Activated CD8-positive, alpha-beta memory T cell treated with anti-CD3 and anti-CD28 coated beads, Interleukin-2, amount 50 U/mL, for 1 hour (primary cell): ENCODE measurements at regions not wholly inside any gene's neighbourhood (a gene's known extent, or its start where the extent isn't known, plus 50 kb on each side); places are given as distances from the start of the nearest gene placed in this dataset.

Experiments used
- DNase-seq: peaks from one replicate; pipeline ENCODE4 v3.0.0-alpha.2; 2020; ENCODE audit errors: extremely low read depth

GRCh38 chr9:88733651-88734421 lies 198.9 kb downstream of the NXNL2 start:
- DNase-seq: no peak

DNA sequence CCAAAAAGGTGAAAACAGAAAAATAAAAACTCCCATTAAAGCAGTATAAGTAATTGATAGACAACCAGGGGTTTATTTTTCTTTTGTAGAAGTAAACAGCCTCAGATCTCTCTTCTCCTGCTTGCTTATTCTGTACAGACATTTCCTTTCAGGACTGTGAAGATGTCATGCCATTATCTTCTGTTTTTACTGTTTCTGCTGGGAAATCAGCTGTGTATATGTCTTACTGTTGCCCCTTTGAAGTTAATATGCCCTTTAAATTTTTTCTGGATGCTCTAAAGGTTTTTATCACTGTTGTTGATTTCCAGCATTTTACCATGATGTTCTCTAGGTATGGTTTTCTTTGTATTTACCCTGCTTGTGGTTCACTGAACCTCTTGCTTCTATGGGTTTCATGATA lies 199.5 kb downstream of the NXNL2 start:
- DNase-seq: no peak

DNA sequence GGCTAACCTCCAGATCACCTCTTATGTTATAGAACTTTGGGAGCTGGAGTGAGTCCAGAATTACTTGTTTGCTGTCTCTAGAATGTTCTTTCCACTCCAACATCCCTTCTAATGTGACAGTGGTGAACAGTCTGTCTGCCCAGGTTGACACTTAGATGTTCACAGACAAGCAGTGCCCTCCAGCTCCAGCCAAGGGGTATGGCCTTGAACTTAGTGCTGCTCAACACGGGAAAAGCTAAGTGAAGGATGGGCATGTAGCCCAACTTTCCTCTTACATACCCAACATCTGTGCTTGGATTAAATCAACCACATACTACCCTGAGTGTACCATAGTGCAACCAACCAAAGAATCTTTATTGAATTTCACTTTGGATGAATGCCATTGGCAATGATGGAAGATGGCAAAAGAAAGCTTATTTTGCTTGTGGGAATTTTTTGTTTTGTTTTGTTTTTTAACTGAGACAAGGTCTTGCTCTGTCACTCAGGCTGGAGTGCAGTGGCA lies 201.2 kb downstream of the NXNL2 start:
- no peak for DNase-seq

- DNase-seq: no peak
These were observed 202.1 kb downstream of the NXNL2 start for GRCh38 chr9:88737031-88737430.

- no peak for DNase-seq
These were observed 202.9 kb downstream of the NXNL2 start for GRCh38 chr9:88737876-88738275.

DNA sequence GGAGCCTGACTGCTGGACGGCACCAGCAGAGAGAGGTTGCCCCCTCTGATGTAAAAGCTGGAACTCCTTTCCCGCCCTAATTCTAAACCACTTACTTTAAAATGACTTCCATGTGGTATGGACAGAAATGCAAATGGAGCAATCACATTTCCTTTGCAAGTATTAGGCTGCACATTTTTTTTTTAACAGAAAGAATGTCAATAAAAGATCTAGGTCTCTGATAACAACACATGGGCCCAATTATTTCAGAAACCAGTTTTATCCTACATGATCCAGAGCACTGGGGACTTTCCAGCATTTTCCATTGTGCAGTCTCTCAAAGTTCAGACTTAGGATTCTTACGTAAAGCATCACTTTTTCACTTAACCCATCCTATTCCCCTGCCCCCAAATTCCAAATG lies 203.7 kb downstream of the NXNL2 start:
- DNase-seq: no peak

- no peak for DNase-seq
These were observed 204.4 kb downstream of the NXNL2 start for GRCh38 chr9:88739373-88739772.

DNA sequence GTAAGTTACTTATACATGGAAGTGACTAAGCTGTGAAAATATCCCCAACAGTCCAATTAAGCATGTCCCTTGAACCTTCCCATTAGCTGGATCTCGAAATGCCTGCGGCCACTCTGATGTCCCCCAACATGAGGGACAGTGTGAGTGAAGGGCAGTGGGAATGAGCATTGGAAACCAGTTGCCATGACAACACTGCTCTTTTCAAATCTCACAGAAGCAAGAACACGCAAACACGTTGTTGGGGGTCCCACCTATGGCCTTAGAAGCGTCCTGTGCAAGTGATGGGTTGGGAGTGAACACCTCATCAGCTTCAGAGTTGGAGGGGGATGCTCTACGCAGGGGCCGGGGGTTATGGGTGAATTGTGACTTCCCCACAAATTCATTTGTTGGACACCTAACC lies 205.9 kb downstream of the NXNL2 start:
- no peak for DNase-seq

GRCh38 chr9:88741335-88741734 lies 206.4 kb downstream of the NXNL2 start:
- DNase-seq: no peak

- no peak for DNase-seq
These were observed 207.5 kb downstream of the NXNL2 start for GRCh38 chr9:88742483-88742882.

- DNase-seq: no peak
These were observed 207.9 kb downstream of the NXNL2 start for GRCh38 chr9:88742905-88743304.

DNA sequence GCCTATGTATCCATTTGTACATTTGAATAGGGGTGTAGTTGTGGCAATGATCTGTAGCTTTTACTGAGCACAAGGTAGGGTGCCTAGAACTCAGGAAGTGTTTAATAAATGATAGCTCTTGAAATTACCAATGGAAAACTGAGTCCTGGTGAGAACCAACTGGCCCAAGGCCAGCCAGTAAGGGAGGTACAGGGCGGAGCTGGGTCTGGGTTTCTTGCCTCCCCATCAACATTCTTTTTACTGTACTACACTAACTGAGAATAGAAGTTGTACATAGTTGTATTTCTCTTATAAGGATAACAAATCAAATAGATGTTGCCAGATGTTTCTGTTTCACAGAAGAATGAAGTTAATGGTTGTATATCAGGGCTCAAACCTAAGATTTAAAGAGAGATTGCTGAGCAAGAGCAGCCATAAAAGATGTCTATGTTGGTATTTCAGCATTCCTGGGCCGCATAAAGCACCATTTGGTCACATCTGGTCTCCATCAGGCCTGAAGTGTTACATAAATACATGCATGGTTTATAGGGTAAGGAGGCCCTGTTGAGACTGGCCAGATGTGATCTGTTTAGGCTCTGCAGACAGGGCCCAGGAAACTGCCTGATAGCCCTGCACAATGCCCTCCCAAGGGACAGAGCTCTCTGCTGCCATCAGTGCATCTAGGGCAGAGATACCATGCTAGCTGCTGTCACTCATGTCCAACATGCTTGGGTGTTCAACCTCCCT lies 210.5 kb downstream of the NXNL2 start:
- no peak for DNase-seq

DNA sequence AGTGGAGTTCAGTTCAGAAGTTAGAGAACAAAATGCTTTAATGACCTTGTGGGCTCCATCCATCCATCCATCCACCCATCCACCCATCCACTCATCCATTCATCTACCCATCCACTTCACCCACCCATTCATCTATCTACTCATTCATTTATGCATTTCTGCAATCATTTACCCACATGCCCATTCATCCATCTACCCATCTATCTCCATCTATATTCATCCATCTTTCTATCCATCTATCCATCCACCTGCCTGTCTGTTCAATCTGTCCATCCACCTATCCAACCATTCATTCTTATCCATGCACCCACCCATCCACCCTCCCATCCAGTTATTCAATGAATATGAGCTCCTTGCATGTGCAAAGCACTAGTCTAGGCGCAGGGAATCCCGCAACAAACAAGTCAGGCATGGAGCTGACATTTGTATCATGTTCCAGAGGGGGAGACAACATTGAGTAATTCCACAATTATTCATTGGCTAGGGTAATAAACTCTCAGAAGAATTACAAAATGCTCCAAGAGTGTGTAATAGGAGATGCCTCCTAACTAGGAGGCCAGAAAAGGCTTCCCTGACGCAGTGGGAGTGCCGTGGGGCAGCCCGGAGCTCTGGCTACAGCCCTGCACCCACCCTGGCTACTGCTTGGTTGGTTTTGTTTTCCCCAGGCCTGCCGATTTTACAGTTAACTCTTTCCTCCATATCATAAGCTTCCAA lies 211.2 kb downstream of the NXNL2 start:
- no peak for DNase-seq

DNA sequence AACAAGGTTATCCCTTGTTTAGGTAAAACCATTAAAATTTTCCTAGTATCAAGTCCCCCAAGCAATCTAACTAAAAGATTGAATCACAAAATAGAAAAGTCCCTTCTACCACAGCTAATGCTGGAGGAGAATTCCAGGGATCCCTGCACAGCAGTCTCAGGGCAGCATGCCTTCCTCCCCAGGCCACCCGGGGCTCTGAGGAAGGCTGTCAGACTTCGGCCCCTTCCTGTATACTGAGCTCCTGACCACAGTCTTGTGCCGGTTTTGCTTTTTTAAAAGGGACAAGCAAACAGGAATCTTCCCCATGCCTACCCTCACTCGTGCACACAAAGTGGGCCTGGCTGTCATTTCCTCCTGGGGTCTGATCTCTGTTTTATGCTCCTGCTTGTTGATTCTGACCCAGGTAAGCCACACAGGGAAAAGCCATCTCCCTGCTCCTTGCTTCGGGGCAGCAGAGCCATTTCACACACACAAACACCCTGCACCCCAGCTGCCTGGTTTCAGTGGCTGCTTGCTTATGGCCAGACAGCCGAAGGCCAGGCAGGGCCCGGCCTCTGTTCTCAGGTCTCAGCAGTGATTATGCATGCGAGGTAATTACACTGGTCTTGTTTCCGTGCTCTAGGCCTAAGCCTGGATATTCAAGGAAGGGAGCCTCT lies 211.9 kb downstream of the NXNL2 start:
- DNase-seq: no peak

GRCh38 chr9:88747768-88748167 lies 212.8 kb downstream of the NXNL2 start:
- DNase-seq: no peak

DNA sequence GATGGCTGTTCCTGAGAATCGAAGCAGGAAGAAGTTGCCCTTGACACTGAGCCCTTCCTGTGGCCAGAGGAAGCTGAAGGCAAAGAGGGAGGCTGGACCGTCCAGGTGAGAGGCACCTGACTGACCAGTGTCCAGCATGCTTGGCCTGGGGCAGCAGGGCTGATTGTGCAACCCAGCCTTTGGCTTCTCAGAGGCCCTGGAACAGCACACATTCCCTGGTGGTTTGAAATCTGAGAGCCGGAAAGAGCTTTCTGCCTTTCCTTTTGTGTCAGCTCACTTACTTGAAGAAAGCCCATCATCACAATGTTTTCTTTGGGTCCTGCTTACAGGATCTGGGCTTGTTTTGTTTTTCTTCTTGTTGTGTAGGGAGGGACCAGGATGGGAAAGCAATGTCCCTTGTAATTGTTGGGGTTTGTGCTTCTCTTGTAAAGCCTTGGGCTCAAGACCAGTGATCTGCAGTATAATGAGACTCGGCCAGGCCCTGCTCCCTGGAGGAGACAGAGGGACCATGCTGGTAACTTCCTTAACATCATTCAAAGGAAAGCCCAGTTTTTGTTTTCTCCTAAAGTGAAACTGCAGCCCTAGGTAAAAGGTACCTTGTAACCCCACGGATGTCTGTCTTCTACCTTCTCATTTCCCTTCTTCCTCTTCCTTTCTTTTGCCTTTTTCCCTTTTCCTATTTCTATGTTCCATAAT lies 213.7 kb downstream of the NXNL2 start:
- no peak for DNase-seq

GRCh38 chr9:88749420-88749819 lies 214.4 kb downstream of the NXNL2 start:
- DNase-seq: no peak

GRCh38 chr9:88750832-88751360 lies 215.9 kb downstream of the NXNL2 start:
- no peak for DNase-seq

DNA sequence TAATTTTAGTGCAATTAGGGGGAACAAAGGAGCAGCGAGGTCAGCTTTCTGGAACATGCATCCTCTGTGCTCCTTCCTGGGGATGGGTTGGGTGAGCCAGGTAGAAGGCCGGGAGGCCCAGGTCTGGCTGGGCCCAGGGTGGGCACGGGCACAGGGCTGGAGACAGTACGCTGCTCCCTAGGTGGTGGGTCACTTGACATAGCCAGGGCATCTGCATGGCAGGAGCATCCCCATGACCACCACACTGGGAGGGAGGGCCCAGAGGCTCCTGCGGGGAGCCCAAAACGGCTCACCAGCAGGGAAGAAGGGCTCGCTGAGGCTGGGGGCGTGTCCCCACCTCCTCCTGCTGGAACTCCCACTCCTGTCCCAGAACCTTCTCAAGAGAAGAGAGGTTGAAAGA lies 216.8 kb downstream of the NXNL2 start:
- DNase-seq: no peak

GRCh38 chr9:88753691-88754367 lies 218.9 kb downstream of the NXNL2 start:
- no peak for DNase-seq

GRCh38 chr9:88754452-88754851 lies 219.5 kb downstream of the NXNL2 start:
- no peak for DNase-seq
